Progenitor cell of endocrine pancreas (in vitro differentiated cells): ENCODE measurements at regions not wholly inside any gene's neighbourhood (a gene's known extent, or its start where the extent isn't known, plus 50 kb on each side); places are given as distances from the start of the nearest gene placed in this dataset.

Experiments
- DNase-seq: peaks from one replicate; pipeline ENCODE4 v3.0.0; 2021; ENCODE audit warnings: low spot score; ENCODE audit not compliant: unreplicated experiment
- H3K27ac Mint-ChIP-seq: 2 replicates; pipeline ENCODE4 v1.8.0; 2021; ENCODE audit warnings: mild to moderate bottlenecking, moderate library complexity, mixed read lengths
- H3K27me3 Mint-ChIP-seq: 2 replicates; pipeline ENCODE4 v1.8.0; 2021; ENCODE audit warnings: mixed read lengths
- H3K36me3 Mint-ChIP-seq: 2 replicates; pipeline ENCODE4 v1.8.0; 2022; ENCODE audit warnings: mixed read lengths; ENCODE audit not compliant: insufficient read depth
- H3K4me1 Mint-ChIP-seq: 2 replicates; pipeline ENCODE4 v1.8.0; 2021; ENCODE audit warnings: low read depth, mixed read lengths
- H3K4me3 Mint-ChIP-seq: 2 replicates; pipeline ENCODE4 v1.8.0; 2021; ENCODE audit warnings: low read depth, mild to moderate bottlenecking, moderate library complexity, mixed read lengths
- H3K9me3 Mint-ChIP-seq: 2 replicates; pipeline ENCODE4 v1.8.0; 2021; ENCODE audit warnings: low read depth, mixed read lengths
- TF ChIP-seq, protein P1 (sequence below): fragments of 200-600 bp; sonication (generic); IDR thresholded peaks from one replicate; pipeline ENCODE4 v1.5.0; 2021; ENCODE audit warnings: antibody characterized with exemption, mild to moderate bottlenecking; ENCODE audit not compliant: unreplicated experiment

DNA sequence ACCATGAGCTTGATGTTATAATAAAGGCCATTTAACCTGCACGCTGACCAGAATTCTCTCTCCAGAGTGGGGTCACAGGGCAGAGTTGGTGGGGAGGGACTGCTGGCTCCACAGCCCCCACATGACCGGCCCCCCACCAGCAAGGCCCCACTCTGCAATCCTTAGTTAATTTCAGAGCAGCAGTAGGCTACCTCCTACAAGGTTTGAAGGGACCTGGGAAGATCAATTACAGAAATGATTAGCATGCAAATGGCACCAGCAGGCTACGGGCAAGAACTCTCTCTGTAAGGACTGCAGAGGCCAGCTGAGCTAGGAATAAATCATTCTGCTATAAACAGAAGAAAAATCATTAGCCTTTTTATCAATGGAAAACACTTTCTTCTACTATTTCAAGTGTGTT is 135.3 kb downstream of the C1D start:
- no peak for DNase-seq
- H3K36me3 Mint-ChIP-seq = no peaks in the 10 kb centered on the region
- H3K4me1 Mint-ChIP-seq = peaks cover 4% of the 10 kb centered on the region
- H3K4me3 Mint-ChIP-seq = no peak overlapping the region
- no peaks in the 10 kb centered on the region for H3K9me3 Mint-ChIP-seq
- H3K27me3 Mint-ChIP-seq = peaks cover 22% of the 10 kb centered on the region
- H3K27ac Mint-ChIP-seq = no peak overlapping the region
- TF ChIP-seq, protein P1, sequence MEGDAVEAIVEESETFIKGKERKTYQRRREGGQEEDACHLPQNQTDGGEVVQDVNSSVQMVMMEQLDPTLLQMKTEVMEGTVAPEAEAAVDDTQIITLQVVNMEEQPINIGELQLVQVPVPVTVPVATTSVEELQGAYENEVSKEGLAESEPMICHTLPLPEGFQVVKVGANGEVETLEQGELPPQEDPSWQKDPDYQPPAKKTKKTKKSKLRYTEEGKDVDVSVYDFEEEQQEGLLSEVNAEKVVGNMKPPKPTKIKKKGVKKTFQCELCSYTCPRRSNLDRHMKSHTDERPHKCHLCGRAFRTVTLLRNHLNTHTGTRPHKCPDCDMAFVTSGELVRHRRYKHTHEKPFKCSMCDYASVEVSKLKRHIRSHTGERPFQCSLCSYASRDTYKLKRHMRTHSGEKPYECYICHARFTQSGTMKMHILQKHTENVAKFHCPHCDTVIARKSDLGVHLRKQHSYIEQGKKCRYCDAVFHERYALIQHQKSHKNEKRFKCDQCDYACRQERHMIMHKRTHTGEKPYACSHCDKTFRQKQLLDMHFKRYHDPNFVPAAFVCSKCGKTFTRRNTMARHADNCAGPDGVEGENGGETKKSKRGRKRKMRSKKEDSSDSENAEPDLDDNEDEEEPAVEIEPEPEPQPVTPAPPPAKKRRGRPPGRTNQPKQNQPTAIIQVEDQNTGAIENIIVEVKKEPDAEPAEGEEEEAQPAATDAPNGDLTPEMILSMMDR = no peak

DNA sequence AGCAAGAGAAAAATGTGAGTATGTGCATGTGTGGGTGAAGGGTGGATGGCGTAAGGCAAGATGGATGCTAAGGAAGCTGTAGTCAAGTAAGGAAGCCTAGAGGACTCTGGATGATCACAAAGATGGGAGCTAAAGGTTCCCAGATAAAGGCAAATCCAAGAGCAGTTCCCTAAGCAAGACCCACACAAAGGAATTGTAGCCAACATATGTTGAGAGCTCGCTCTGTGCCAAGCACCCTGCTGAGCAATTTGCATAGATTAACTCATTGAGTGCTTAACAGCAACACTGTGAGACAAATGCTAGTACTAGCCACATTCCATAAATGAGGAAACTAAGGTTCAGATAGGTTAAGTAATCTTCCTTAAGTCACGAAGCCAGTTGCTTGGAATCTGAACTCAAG is 132.6 kb downstream of the C1D start:
- Mint-ChIP-seq H3K27ac (no peak overlapping the region), H3K4me3 (no peak overlapping the region)

DNA sequence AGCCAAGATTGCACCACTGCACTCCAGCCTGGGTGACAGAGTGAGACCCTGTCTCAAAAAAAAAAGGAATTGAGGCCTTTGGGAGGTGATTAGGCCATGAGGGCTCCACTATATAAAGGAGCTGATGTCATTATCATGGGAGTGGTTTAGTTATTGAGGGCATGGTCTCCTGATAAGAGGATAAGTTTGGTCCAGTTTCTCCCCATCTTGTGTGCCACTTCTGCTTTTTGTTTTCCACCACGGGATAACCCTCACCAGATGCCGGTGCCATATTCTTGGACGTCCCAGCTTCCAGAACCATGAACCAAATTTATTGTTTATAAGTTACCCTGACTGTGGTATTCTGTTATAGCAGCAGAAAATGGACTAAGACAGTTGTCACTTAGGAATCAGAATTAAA is 125.8 kb downstream of the C1D start:
- Mint-ChIP-seq H3K36me3 (no peaks in the 10 kb centered on the region), H3K4me1 (no peaks in the 10 kb centered on the region), H3K9me3 (peaks cover 7% of the 10 kb centered on the region), H3K4me3 (no peak overlapping the region), H3K27ac (no peak overlapping the region), H3K27me3 (peaks cover 2% of the 10 kb centered on the region)
- TF ChIP-seq, protein P1 = no peak
- DNase-seq = no peak

More for the DNA sequence above, 132.6 kb downstream of the C1D start:
- Mint-ChIP-seq H3K4me1 (peaks cover 4% of the 10 kb centered on the region), H3K36me3 (no peaks in the 10 kb centered on the region), H3K9me3 (peaks cover 4% of the 10 kb centered on the region), H3K27me3 (peaks cover 20% of the 10 kb centered on the region)
- TF ChIP-seq, protein P1 = no peak
- no peak for DNase-seq

DNA sequence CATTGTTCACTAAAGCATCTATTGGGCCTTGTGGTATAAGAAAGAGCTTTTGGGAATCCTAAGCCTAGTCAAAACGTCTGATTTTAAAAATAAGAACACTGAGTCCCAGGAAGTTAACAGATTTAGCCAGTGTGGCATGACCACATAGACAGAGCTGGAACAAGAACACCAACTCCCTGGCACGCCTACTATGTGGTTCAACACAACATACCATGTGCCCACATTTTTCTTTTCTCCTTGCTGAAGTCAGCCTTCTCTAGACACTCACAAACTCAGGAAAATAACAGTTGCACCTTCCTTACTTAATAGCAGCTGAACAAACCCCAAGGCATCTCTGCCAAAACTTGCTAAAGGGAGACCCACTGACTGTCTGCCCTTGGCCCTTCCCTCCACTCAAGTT is 124.8 kb downstream of the C1D start:
- H3K4me3 Mint-ChIP-seq = no peak overlapping the region
- DNase-seq = no peak
- peaks cover 2% of the 10 kb centered on the region for H3K27me3 Mint-ChIP-seq
- no peaks in the 10 kb centered on the region for H3K4me1 Mint-ChIP-seq
- H3K9me3 Mint-ChIP-seq = peaks cover 16% of the 10 kb centered on the region
- TF ChIP-seq, protein P1 = no peak
- H3K27ac Mint-ChIP-seq = peak overlapping the region; percentile 15
- H3K36me3 Mint-ChIP-seq = peaks cover 2% of the 10 kb centered on the region

DNA sequence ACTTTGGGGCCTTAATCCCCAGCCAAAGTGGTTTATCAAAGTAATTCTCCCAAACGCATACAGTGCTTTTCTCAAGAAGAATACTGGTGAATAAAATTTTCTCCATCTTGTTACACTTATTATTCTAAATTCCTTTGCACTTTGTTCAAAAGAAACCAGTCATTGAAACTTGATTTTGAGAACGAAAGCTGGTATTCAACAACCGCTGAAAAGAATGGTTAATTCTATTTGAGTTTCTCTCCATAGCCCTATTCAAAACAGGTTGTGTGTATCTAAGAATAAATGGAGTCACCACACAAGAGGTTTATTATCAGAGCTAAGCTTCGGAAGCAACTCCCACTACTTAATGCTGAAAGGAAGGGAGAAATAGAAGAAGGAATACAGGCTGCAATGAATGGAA is 117.7 kb downstream of the C1D start:
- Mint-ChIP-seq H3K4me3 (no peak overlapping the region), H3K27me3 (no peaks in the 10 kb centered on the region), H3K9me3 (peaks cover 16% of the 10 kb centered on the region), H3K36me3 (peaks cover 5% of the 10 kb centered on the region), H3K27ac (no peak overlapping the region), H3K4me1 (peaks cover 13% of the 10 kb centered on the region)
- no peak for DNase-seq
- TF ChIP-seq, protein P1 = no peak

DNA sequence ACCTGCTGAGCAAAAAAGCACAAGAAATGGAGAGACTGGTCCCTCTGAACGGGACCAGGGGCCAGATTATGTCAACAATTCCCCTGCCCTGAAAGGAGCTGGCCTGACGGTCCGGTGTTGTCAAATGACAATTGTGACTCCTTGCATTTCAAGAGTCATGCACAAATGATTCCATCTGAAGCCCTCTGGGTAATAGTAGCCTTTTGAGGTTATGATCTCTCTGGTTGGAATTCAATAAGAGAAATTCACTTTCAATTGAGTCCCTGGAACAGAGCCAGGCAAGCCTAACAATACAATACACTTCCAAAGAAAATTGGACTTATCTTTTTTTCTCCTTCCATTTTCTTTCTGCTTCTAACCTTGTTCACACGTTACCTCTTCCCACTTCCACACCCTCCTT is 116.9 kb downstream of the C1D start:
- Mint-ChIP-seq H3K4me1 (peaks cover 19% of the 10 kb centered on the region), H3K9me3 (peaks cover 16% of the 10 kb centered on the region), H3K4me3 (no peak overlapping the region)

More for the DNA sequence above, 116.9 kb downstream of the C1D start:
- no peak for DNase-seq
- Mint-ChIP-seq H3K27ac (no peak overlapping the region), H3K36me3 (peaks cover 5% of the 10 kb centered on the region), H3K27me3 (no peaks in the 10 kb centered on the region)
- TF ChIP-seq, protein P1 = no peak
